IMR-90 (cell line): ENCODE measurements at regions not wholly inside any gene's neighbourhood (a gene's known extent, or its start where the extent isn't known, plus 50 kb on each side); places are given as distances from the start of the nearest gene placed in this dataset.
"Not testable (repeated sequence)": the region's sequence is repeated elsewhere in the genome, so short reads cannot be mapped to it uniquely, and the experiment has no call there.

ENCODE experiments used
- CHD1 ChIP-seq: IDR thresholded peaks from 2 replicates; pipeline ENCODE4 v1.6.1; 2012; ENCODE audit warnings: low read depth, low read length, improper control_type of control experiment
- MAZ ChIP-seq: IDR thresholded peaks from 2 replicates; pipeline ENCODE4 v1.6.1; 2012; ENCODE audit warnings: low read depth, mild to moderate bottlenecking, low read length, improper control_type of control experiment, moderate library complexity, borderline replicate concordance
- POLR2A ChIP-seq: IDR thresholded peaks from 2 replicates; pipeline ENCODE4 v1.6.1; 2012; ENCODE audit warnings: mild to moderate bottlenecking, low read depth, low read length
- SMC3 ChIP-seq: fragments of 150-350 bp; IDR thresholded peaks from 2 replicates; pipeline ENCODE4 v1.6.1; 2016; ENCODE audit warnings: low read depth, mild to moderate bottlenecking, antibody characterized with exemption, low read length, moderate library complexity
- TF ChIP-seq, protein P1 (sequence below): fragments of 150-350 bp; IDR thresholded peaks from 2 replicates; pipeline ENCODE4 v1.6.1; 2017; ENCODE audit warnings: mild to moderate bottlenecking, antibody characterized with exemption, low read length, low read depth
- TF ChIP-seq, protein P2 (sequence below): conservative IDR thresholded peaks from 2 replicates; pipeline ENCODE4 v1.5.1; 2012; ENCODE audit warnings: mild to moderate bottlenecking, low read depth, low read length, improper control_type of control experiment
- TF ChIP-seq, protein P3 (sequence below): fragments of 150-350 bp; IDR thresholded peaks from 2 replicates; pipeline ENCODE4 v1.6.1; 2016; ENCODE audit warnings: low read depth, mild to moderate bottlenecking, low read length, moderate library complexity, borderline replicate concordance

DNA sequence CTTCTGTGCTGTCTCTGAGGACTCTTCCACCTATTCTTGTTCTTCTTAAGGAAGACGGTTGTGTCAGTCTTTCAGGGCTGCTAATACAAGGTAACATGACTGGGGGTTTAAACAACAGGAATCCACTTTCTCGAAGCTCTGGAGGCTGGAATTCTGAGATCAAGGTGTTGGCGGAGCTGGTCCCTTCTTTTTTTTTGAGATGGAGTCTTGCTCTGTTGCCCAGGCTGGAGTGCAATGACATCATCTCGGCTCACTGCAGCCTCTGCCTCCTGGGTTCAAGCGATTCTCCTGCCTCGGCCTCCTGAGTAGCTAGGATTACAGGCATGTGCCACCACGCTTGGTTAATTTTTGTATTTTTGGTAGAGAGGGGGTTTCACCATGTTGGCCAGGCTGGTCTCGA lies 71.7 kb upstream of the MAP4K4 start:
- TF ChIP-seq, protein P1, sequence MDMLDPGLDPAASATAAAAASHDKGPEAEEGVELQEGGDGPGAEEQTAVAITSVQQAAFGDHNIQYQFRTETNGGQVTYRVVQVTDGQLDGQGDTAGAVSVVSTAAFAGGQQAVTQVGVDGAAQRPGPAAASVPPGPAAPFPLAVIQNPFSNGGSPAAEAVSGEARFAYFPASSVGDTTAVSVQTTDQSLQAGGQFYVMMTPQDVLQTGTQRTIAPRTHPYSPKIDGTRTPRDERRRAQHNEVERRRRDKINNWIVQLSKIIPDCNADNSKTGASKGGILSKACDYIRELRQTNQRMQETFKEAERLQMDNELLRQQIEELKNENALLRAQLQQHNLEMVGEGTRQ: not testable (repeated sequence)
- TF ChIP-seq CHD1, SMC3, MAZ, POLR2A: not testable (repeated sequence)
- TF ChIP-seq, protein P2, sequence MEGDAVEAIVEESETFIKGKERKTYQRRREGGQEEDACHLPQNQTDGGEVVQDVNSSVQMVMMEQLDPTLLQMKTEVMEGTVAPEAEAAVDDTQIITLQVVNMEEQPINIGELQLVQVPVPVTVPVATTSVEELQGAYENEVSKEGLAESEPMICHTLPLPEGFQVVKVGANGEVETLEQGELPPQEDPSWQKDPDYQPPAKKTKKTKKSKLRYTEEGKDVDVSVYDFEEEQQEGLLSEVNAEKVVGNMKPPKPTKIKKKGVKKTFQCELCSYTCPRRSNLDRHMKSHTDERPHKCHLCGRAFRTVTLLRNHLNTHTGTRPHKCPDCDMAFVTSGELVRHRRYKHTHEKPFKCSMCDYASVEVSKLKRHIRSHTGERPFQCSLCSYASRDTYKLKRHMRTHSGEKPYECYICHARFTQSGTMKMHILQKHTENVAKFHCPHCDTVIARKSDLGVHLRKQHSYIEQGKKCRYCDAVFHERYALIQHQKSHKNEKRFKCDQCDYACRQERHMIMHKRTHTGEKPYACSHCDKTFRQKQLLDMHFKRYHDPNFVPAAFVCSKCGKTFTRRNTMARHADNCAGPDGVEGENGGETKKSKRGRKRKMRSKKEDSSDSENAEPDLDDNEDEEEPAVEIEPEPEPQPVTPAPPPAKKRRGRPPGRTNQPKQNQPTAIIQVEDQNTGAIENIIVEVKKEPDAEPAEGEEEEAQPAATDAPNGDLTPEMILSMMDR: not testable (repeated sequence)
- TF ChIP-seq, protein P3, sequence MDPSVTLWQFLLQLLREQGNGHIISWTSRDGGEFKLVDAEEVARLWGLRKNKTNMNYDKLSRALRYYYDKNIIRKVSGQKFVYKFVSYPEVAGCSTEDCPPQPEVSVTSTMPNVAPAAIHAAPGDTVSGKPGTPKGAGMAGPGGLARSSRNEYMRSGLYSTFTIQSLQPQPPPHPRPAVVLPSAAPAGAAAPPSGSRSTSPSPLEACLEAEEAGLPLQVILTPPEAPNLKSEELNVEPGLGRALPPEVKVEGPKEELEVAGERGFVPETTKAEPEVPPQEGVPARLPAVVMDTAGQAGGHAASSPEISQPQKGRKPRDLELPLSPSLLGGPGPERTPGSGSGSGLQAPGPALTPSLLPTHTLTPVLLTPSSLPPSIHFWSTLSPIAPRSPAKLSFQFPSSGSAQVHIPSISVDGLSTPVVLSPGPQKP: not testable (repeated sequence)
